Upper lobe of left lung (tissue), 4 donors: ENCODE measurements at regions not wholly inside any gene's neighbourhood (a gene's known extent, or its start where the extent isn't known, plus 50 kb on each side); places are given as distances from the start of the nearest gene placed in this dataset.

Experiments used
- EP300 ChIP-seq, 4 donors: sonication (generic); formaldehyde crosslinking; IDR thresholded peaks; one replicate each; pipeline ENCODE4 v1.5.1; 2017; ENCODE audit warnings: antibody characterized with exemption in 4 of 4, control low read depth in 2 of 4
- POLR2A ChIP-seq, 4 donors: fragments of 450-650 bp; IDR thresholded peaks; one replicate each; pipeline ENCODE4 v1.5.1; 2016 to 2017; ENCODE audit warnings: antibody characterized with exemption in 4 of 4, mild to moderate bottlenecking in 2 of 4
- POLR2AphosphoS5 ChIP-seq, 2 donors: sonication (generic); formaldehyde crosslinking; IDR thresholded peaks; one replicate each; pipeline ENCODE4 v1.5.1; 2017; ENCODE audit warnings: antibody characterized with exemption in 2 of 2
- TF ChIP-seq, protein P1 (sequence below), 6 experiments: fragments of 450-650 bp in 4 of 6; fragments of 200-600 bp in 2 of 6; sonication (generic) in 2 of 6; IDR thresholded peaks; one replicate each; pipeline ENCODE4 v1.5.1; 2016 to 2019; ENCODE audit warnings: antibody characterized with exemption in 6 of 6

DNA sequence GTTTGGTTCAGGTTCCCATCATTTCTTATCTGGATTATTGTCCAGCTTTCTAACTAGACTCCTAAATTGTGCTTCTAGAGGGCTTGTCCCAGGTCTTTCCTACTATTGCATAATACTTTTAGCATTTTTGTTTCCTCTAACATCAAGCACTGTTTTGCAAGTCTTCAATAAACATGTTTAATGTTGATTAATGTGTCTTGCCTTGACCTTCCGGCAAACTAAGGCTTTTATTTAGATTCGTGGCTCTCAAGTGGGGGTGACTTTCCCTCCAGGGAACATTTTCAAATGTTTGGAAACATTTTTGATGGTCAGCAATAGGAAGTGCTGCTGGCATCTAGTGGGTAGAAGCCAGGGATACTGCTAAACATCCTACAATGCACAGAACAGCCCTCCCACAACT, 90.7 kb downstream of the RPE65 start:
- TF ChIP-seq, protein P1, sequence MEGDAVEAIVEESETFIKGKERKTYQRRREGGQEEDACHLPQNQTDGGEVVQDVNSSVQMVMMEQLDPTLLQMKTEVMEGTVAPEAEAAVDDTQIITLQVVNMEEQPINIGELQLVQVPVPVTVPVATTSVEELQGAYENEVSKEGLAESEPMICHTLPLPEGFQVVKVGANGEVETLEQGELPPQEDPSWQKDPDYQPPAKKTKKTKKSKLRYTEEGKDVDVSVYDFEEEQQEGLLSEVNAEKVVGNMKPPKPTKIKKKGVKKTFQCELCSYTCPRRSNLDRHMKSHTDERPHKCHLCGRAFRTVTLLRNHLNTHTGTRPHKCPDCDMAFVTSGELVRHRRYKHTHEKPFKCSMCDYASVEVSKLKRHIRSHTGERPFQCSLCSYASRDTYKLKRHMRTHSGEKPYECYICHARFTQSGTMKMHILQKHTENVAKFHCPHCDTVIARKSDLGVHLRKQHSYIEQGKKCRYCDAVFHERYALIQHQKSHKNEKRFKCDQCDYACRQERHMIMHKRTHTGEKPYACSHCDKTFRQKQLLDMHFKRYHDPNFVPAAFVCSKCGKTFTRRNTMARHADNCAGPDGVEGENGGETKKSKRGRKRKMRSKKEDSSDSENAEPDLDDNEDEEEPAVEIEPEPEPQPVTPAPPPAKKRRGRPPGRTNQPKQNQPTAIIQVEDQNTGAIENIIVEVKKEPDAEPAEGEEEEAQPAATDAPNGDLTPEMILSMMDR (IDR thresholded peaks at IDR 0.05), result no peak
- TF ChIP-seq POLR2AphosphoS5 (IDR thresholded peaks at IDR 0.05) (no peak), POLR2A (IDR thresholded peaks at IDR 0.05) (no peak), EP300 (IDR thresholded peaks at IDR 0.05) (no peak)
